ENCODE measurements at regions not wholly inside any gene's neighbourhood (a gene's known extent, or its start where the extent isn't known, plus 50 kb on each side); places are given as distances from the start of the nearest gene placed in this dataset.

GRCh38 chr11:109349276-109350080 is 72.5 kb upstream of the C11orf87 start:
- no peak for DNase-seq (ENCODE audit: low spot score in 2 of 2)
- Histone ChIP-seq H3K4me3 (no peak overlapping the region), H3K9me3 (no peaks in the 10 kb centered on the region), H3K27ac (no peak overlapping the region), H3K4me1 (no peaks in the 10 kb centered on the region), H3K27me3 (no peaks in the 10 kb centered on the region), H3K36me3 (no peaks in the 10 kb centered on the region)
- TF ChIP-seq, protein P1, sequence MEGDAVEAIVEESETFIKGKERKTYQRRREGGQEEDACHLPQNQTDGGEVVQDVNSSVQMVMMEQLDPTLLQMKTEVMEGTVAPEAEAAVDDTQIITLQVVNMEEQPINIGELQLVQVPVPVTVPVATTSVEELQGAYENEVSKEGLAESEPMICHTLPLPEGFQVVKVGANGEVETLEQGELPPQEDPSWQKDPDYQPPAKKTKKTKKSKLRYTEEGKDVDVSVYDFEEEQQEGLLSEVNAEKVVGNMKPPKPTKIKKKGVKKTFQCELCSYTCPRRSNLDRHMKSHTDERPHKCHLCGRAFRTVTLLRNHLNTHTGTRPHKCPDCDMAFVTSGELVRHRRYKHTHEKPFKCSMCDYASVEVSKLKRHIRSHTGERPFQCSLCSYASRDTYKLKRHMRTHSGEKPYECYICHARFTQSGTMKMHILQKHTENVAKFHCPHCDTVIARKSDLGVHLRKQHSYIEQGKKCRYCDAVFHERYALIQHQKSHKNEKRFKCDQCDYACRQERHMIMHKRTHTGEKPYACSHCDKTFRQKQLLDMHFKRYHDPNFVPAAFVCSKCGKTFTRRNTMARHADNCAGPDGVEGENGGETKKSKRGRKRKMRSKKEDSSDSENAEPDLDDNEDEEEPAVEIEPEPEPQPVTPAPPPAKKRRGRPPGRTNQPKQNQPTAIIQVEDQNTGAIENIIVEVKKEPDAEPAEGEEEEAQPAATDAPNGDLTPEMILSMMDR (IDR thresholded peaks at IDR 0.05), result no peak
- intact Hi-C loops (cut with DNase I), result no loop called here

GRCh38 chr11:109350091-109350490 is 71.9 kb upstream of the C11orf87 start:
- TF ChIP-seq, protein P1 (IDR thresholded peaks at IDR 0.05), result no peak
- no peaks in the 10 kb centered on the region for H3K9me3 ChIP-seq
- H3K27me3 ChIP-seq, result no peaks in the 10 kb centered on the region
- H3K4me3 ChIP-seq, result no peak overlapping the region
- intact Hi-C loops (cut with DNase I), result no loop called here
- no peak overlapping the region for H3K27ac ChIP-seq
- H3K36me3 ChIP-seq, result no peaks in the 10 kb centered on the region
- no peaks in the 10 kb centered on the region for H3K4me1 ChIP-seq
- no peak for DNase-seq (ENCODE audit: low spot score in 2 of 2)

- Histone ChIP-seq H3K4me1 (no peaks in the 10 kb centered on the region), H3K27ac (no peak overlapping the region), H3K4me3 (no peak overlapping the region), H3K9me3 (no peaks in the 10 kb centered on the region), H3K27me3 (no peaks in the 10 kb centered on the region), H3K36me3 (no peaks in the 10 kb centered on the region)
- DNase-seq (ENCODE audit: low spot score in 2 of 2), result no peak
- intact Hi-C loops (cut with DNase I), result no loop called here
- TF ChIP-seq, protein P1 (IDR thresholded peaks at IDR 0.05), result no peak
Measured at GRCh38 chr11:109362059-109362458, 59.9 kb upstream of the C11orf87 start.

- Histone ChIP-seq H3K27ac (no peak overlapping the region), H3K36me3 (no peaks in the 10 kb centered on the region), H3K9me3 (no peaks in the 10 kb centered on the region), H3K4me1 (no peaks in the 10 kb centered on the region), H3K27me3 (no peaks in the 10 kb centered on the region), H3K4me3 (no peak overlapping the region)
- TF ChIP-seq, protein P1 (IDR thresholded peaks at IDR 0.05), result no peak
- intact Hi-C loops (cut with DNase I), result no loop called here
- no peak for DNase-seq (ENCODE audit: low spot score in 2 of 2)
Measured at GRCh38 chr11:109363682-109364081, 58.3 kb upstream of the C11orf87 start.

GRCh38 chr11:109364851-109365250 is 57.1 kb upstream of the C11orf87 start:
- no peak for DNase-seq (ENCODE audit: low spot score in 2 of 2)
- Histone ChIP-seq H3K4me1 (no peaks in the 10 kb centered on the region), H3K4me3 (no peak overlapping the region), H3K36me3 (no peaks in the 10 kb centered on the region), H3K27me3 (no peaks in the 10 kb centered on the region), H3K9me3 (no peaks in the 10 kb centered on the region), H3K27ac (no peak overlapping the region)
- intact Hi-C loops (cut with DNase I), result no loop called here
- TF ChIP-seq, protein P1 (IDR thresholded peaks at IDR 0.05), result no peak
